Thyroid gland (tissue), 4 donors: ENCODE measurements at regions not wholly inside any gene's neighbourhood (a gene's known extent, or its start where the extent isn't known, plus 50 kb on each side); places are given as distances from the start of the nearest gene placed in this dataset.
A peak's percentile ranks its signal among the peaks of the same experiment; 100 is the strongest.

Experiments used
- DNase-seq, 2 donors: peaks; one replicate each; pipeline ENCODE4 v3.0.0-alpha.2; 2019
- H3K27ac ChIP-seq, 3 donors: fragments of 200-600 bp; sonication (generic); 1 replicate in 2 of 3; 2 replicates in 1 of 3; pipeline ENCODE4 v1.5.1; 2016 to 2019; ENCODE audit warnings: mild to moderate bottlenecking in 1 of 3, moderate library complexity in 1 of 3
- H3K27me3 ChIP-seq: fragments of 200-600 bp; sonication (generic); one replicate; pipeline ENCODE4 v1.5.1; 2019
- H3K36me3 ChIP-seq, 2 donors: fragments of 200-600 bp; sonication (generic); one replicate each; pipeline ENCODE4 v1.5.1; 2016 to 2019
- H3K4me1 ChIP-seq, 2 donors: fragments of 200-600 bp; sonication (generic); one replicate each; pipeline ENCODE4 v1.5.1; 2017 to 2019
- H3K4me3 ChIP-seq, 3 donors: fragments of 200-600 bp; sonication (generic); replicated peaks in 1 of 3; 1 replicate in 2 of 3; 2 replicates in 1 of 3; pipeline ENCODE4 v1.5.1; 2016; ENCODE audit warnings: mild to moderate bottlenecking in 1 of 3
- H3K9me3 ChIP-seq: fragments of 200-600 bp; sonication (generic); one replicate; pipeline ENCODE4 v1.5.1; 2017
- POLR2A ChIP-seq, 2 donors: fragments of 450-650 bp; IDR thresholded peaks; one replicate each; pipeline ENCODE4 v1.6.1; 2017; ENCODE audit warnings: antibody characterized with exemption in 2 of 2, mild to moderate bottlenecking in 2 of 2, moderate library complexity in 1 of 2
- WGBS, 2 donors: methylation state at CpG; one replicate each; pipeline ENCODE4 v1.1.5; 2017; 5-methylcytosine and 5-hydroxymethylcytosine counted together
- intact Hi-C: fragments of 100-400 bp; cut with DNase I; formaldehyde crosslinking; loops from one replicate; pipeline ENCODE4 v1.15.1; 2023
- TF ChIP-seq, protein P1 (sequence below), 6 experiments: fragments of 200-600 bp in 3 of 6; fragments of 450-650 bp in 3 of 6; sonication (generic) in 3 of 6; IDR thresholded peaks; one replicate each; pipeline ENCODE4 v1.5.1; 2016 to 2019; ENCODE audit warnings: antibody characterized with exemption in 6 of 6, mild to moderate bottlenecking in 2 of 6, inconsistent platforms in 1 of 6, moderate library complexity in 1 of 6

DNA sequence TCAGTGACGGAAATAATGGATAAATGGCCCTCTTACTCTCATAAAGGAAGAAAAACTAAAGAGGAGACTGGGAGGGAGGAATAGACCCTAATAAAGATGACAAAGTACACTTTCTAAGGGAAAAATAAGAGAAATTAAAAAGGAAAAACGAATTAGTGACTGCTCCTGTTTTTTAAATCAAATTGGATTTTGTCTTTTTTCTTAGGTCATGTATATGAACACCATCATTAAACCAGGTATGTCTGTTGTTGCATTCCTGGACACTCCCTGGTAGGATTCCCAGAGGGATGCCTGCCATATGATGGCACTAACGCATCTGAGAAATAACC, 59.4 kb upstream of the BTN3A2 start:
- Histone ChIP-seq H3K27me3 (no peaks in the 10 kb centered on the region), H3K9me3 (no peaks in the 10 kb centered on the region), H3K36me3 (no peaks in the 10 kb centered on the region), H3K27ac (peak overlapping the region in 1 of 3 donors; percentile 71), H3K4me1 (peaks cover 0 to 3% of the 10 kb centered on the region in 2 donors), H3K4me3 (no peak overlapping the region)
- WGBS, 2 donors: 40 to 49% methylated on average over 3 of the region's 3 CpGs
- TF ChIP-seq, protein P1, sequence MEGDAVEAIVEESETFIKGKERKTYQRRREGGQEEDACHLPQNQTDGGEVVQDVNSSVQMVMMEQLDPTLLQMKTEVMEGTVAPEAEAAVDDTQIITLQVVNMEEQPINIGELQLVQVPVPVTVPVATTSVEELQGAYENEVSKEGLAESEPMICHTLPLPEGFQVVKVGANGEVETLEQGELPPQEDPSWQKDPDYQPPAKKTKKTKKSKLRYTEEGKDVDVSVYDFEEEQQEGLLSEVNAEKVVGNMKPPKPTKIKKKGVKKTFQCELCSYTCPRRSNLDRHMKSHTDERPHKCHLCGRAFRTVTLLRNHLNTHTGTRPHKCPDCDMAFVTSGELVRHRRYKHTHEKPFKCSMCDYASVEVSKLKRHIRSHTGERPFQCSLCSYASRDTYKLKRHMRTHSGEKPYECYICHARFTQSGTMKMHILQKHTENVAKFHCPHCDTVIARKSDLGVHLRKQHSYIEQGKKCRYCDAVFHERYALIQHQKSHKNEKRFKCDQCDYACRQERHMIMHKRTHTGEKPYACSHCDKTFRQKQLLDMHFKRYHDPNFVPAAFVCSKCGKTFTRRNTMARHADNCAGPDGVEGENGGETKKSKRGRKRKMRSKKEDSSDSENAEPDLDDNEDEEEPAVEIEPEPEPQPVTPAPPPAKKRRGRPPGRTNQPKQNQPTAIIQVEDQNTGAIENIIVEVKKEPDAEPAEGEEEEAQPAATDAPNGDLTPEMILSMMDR (IDR thresholded peaks at IDR 0.05): no peak
- TF ChIP-seq POLR2A (IDR thresholded peaks at IDR 0.05): no peak
- intact Hi-C loops: no loop called here
- no peak for DNase-seq

DNA sequence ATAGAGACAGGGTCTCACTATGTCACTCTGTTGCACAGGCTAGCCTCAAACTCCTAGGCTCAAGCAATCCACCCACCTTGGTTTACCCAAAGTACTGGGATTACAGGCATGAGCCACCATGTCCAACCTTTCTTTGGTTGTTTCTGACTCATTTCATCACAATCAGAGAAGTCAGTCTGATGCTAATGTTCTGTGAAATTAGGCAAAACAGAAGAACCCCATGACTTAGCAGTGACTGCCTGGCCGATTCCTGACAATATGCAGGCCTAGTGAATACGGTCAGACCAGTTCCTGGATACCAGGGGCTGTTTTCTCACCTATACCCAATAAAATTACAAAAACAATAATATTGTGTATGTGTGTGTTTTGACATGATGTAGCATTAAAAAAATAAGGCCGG, 58.8 kb upstream of the BTN3A2 start:
- WGBS, 2 donors: 98 to 99% methylated on average over 3 of the region's 3 CpGs
- H3K27me3 ChIP-seq: no peaks in the 10 kb centered on the region
- TF ChIP-seq POLR2A (IDR thresholded peaks at IDR 0.05): no peak
- TF ChIP-seq, protein P1 (IDR thresholded peaks at IDR 0.05): no peak
- H3K4me1 ChIP-seq: peaks cover 0 to 3% of the 10 kb centered on the region in 2 donors
- no peak overlapping the region for H3K27ac ChIP-seq
- no peak overlapping the region for H3K4me3 ChIP-seq
- H3K9me3 ChIP-seq: no peaks in the 10 kb centered on the region
- no peak for DNase-seq
- intact Hi-C loops: no loop called here
- H3K36me3 ChIP-seq: no peaks in the 10 kb centered on the region

DNA sequence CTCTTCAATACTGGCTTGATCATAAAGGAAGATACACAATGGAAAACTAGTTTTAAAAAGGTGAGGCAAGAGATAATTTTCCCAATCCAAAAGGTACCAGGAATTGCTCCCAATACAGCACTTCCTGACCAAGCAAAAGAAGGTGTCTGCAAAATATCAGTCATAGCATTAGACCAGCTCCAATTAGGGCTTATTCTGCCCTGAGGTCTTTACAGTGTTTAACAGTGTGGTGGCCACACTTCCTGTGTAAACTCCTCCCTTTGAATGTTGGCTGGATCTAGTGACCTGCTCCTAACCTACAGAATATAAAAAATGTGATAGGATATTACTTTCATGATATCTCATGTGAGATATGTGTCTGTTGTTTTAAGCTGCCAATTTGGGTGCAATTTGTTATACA, 57.1 kb upstream of the BTN3A2 start:
- H3K4me1 ChIP-seq: peaks cover 0 to 3% of the 10 kb centered on the region in 2 donors
- no peaks in the 10 kb centered on the region for H3K9me3 ChIP-seq
- TF ChIP-seq POLR2A (IDR thresholded peaks at IDR 0.05): no peak
- TF ChIP-seq, protein P1 (IDR thresholded peaks at IDR 0.05): no peak
- no peak overlapping the region for H3K27ac ChIP-seq
- H3K27me3 ChIP-seq: no peaks in the 10 kb centered on the region
- intact Hi-C loops: no loop called here
- no peak overlapping the region for H3K4me3 ChIP-seq
- H3K36me3 ChIP-seq: no peaks in the 10 kb centered on the region
- no peak for DNase-seq

DNA sequence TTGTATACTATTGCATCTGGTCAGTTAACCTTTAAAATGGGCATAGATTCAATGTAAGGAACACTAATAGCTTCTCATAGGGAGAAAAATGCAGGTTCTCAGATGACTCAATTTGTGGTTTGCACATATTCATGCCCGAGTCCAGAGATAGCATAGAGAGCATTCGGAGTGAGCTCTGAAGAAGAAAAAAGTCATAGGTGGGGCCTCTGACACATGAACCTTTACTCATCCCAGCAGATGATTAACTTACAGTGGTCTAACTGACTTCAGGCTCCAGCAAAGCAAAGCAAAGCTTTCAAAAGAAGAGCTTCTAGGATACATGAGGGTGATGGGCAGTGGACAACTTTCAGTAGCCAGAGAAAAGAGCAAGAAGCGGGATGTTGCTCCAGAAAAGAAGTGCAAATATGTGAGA, 55.3 kb upstream of the BTN3A2 start:
- Histone ChIP-seq H3K27me3 (no peaks in the 10 kb centered on the region), H3K27ac (no peak overlapping the region), H3K9me3 (no peaks in the 10 kb centered on the region), H3K4me3 (no peak overlapping the region), H3K36me3 (no peaks in the 10 kb centered on the region), H3K4me1 (peaks cover 0 to 3% of the 10 kb centered on the region in 2 donors)
- intact Hi-C loops: no loop called here
- 92 to 93% methylated on average over 3 of the region's 3 CpGs for WGBS, 2 donors
- TF ChIP-seq POLR2A (IDR thresholded peaks at IDR 0.05): no peak
- TF ChIP-seq, protein P1 (IDR thresholded peaks at IDR 0.05): no peak
- no peak for DNase-seq

DNA sequence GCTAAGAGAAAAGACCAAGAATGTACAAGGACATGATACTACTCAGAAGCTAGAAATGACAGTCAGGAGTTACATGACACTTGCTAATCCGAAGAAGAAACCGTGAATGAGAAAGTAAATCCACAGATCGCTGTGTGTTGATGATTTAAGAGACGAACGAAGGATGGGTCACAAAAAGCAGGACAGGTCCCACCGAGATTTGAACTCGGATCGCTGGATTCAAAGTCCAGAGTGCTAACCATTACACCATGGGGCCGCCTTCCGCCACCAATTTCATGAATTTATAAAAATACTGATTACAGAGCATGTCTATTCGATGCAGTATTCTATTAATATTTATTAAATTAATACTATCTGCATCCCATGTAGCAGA, 54.0 kb upstream of the BTN3A2 start:
- Histone ChIP-seq H3K27me3 (no peaks in the 10 kb centered on the region), H3K36me3 (no peaks in the 10 kb centered on the region), H3K27ac (no peak overlapping the region), H3K4me1 (no peaks in the 10 kb centered on the region), H3K9me3 (no peaks in the 10 kb centered on the region), H3K4me3 (no peak overlapping the region)
- DNase-seq: no peak
- TF ChIP-seq POLR2A (IDR thresholded peaks at IDR 0.05): no peak
- TF ChIP-seq, protein P1 (IDR thresholded peaks at IDR 0.05): no peak
- intact Hi-C loops: no loop called here
- 10 to 14% methylated on average over 11 of the region's 11 CpGs for whole genome bisulfite sequencing, 2 donors
